Hepatocyte (in vitro differentiated cells): ENCODE measurements at regions not wholly inside any gene's neighbourhood (a gene's known extent, or its start where the extent isn't known, plus 50 kb on each side); places are given as distances from the start of the nearest gene placed in this dataset.
"Not testable (repeated sequence)": the region's sequence is repeated elsewhere in the genome, so short reads cannot be mapped to it uniquely, and the experiment has no call there.

ENCODE experiments used
- DNase-seq: peaks from one replicate; pipeline ENCODE4 v3.0.0-alpha.2; 2016; ENCODE audit warnings: low spot score
- H2AFZ ChIP-seq: fragments of 200-600 bp; sonication (generic); 2 replicates; pipeline ENCODE4 v1.6.0; 2016; ENCODE audit warnings: antibody characterized with exemption, mild to moderate bottlenecking
- H3K27ac ChIP-seq: fragments of 200-600 bp; sonication (generic); 2 replicates; pipeline ENCODE4 v1.5.1; 2016; ENCODE audit warnings: mild to moderate bottlenecking
- H3K27me3 ChIP-seq: fragments of 200-600 bp; sonication (generic); 2 replicates; pipeline ENCODE4 v1.6.1; 2016
- H3K36me3 ChIP-seq: fragments of 200-600 bp; sonication (generic); replicated peaks from 2 replicates; pipeline ENCODE4 v1.5.1; 2016; ENCODE audit warnings: low read depth; ENCODE audit not compliant: insufficient read depth
- H3K4me1 ChIP-seq: fragments of 200-600 bp; sonication (generic); 2 replicates; pipeline ENCODE4 v1.5.1; 2016; ENCODE audit warnings: mild to moderate bottlenecking, moderate library complexity; ENCODE audit not compliant: insufficient read depth
- H3K4me2 ChIP-seq: fragments of 200-600 bp; sonication (generic); 2 replicates; pipeline ENCODE4 v1.6.0; 2016
- H3K4me3 ChIP-seq: fragments of 200-600 bp; sonication (generic); 2 replicates; pipeline ENCODE4 v1.5.1; 2016; ENCODE audit warnings: mild to moderate bottlenecking
- H3K79me2 ChIP-seq: fragments of 200-600 bp; sonication (generic); 2 replicates; pipeline ENCODE4 v1.6.0; 2017; ENCODE audit warnings: mild to moderate bottlenecking
- H3K9me2 ChIP-seq: fragments of 200-600 bp; sonication (generic); replicated peaks from 2 replicates; pipeline ENCODE4 v1.6.0; 2017; ENCODE audit warnings: mild to moderate bottlenecking; ENCODE audit not compliant: insufficient read depth
- H3K9me3 ChIP-seq: fragments of 200-600 bp; sonication (generic); 2 replicates; pipeline ENCODE4 v1.5.1; 2016; ENCODE audit warnings: low read depth, mild to moderate bottlenecking
- H4K20me1 ChIP-seq: fragments of 200-600 bp; sonication (generic); 2 replicates; pipeline ENCODE4 v1.6.0; 2016; ENCODE audit warnings: mild to moderate bottlenecking; ENCODE audit not compliant: insufficient read depth, poor library complexity, severe bottlenecking
- EZH2 ChIP-seq: fragments of 200-600 bp; sonication (generic); IDR thresholded peaks from 2 replicates; pipeline ENCODE4 v1.6.1; 2016; ENCODE audit warnings: antibody characterized with exemption, mild to moderate bottlenecking, borderline replicate concordance
- EZH2phosphoT487 ChIP-seq: fragments of 200-600 bp; sonication (generic); IDR thresholded peaks from one replicate; pipeline ENCODE4 v1.6.1; 2018; ENCODE audit warnings: antibody characterized with exemption, mild to moderate bottlenecking, low read depth, moderate library complexity; ENCODE audit not compliant: unreplicated experiment, severe bottlenecking
- WGBS: methylation state at CpG from one replicate; pipeline ENCODE4 v1.1.6; 2016; ENCODE audit warnings: low lambda C conversion rate; ENCODE audit errors: missing lambda C conversion rate; 5-methylcytosine and 5-hydroxymethylcytosine counted together
- TF ChIP-seq, protein P1 (sequence below): fragments of 200-600 bp; sonication (generic); IDR thresholded peaks from 2 replicates; pipeline ENCODE4 v1.5.1; 2016; ENCODE audit warnings: antibody characterized with exemption, mild to moderate bottlenecking; ENCODE audit not compliant: poor library complexity

DNA sequence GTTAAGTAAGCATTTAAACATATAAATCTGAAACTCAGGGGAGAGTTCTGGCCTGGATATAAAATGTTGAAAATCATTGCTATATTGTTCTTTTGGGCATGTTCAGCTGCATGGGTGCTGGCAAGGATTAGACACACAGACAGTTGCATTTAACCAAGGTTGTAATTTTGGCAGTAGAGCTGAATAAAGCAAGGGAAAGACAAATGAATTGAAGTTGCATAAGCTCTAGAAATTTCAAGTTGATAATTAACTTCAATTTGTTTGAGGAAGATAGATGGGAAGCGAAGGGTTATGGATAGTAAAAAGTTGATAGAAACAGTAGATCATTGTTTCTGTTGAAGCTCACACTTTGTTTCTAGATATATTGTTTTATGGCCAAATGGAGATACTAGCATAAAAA, 97.2 kb upstream of the KCNJ18 start:
- Histone ChIP-seq H3K4me2 (no peak overlapping the region), H3K79me2 (no peaks in the 10 kb centered on the region), H4K20me1 (no peaks in the 10 kb centered on the region), H3K9me2 (no peaks in the 10 kb centered on the region), H3K36me3 (no peaks in the 10 kb centered on the region), H3K4me3 (no peak overlapping the region), H2AFZ (no peak overlapping the region), H3K9me3 (no peaks in the 10 kb centered on the region), H3K4me1 (no peaks in the 10 kb centered on the region), H3K27ac (no peak overlapping the region), H3K27me3 (no peaks in the 10 kb centered on the region)
- 76% methylated on average over 1 of the region's 1 CpG for WGBS
- no peak for DNase-seq
- TF ChIP-seq, protein P1, sequence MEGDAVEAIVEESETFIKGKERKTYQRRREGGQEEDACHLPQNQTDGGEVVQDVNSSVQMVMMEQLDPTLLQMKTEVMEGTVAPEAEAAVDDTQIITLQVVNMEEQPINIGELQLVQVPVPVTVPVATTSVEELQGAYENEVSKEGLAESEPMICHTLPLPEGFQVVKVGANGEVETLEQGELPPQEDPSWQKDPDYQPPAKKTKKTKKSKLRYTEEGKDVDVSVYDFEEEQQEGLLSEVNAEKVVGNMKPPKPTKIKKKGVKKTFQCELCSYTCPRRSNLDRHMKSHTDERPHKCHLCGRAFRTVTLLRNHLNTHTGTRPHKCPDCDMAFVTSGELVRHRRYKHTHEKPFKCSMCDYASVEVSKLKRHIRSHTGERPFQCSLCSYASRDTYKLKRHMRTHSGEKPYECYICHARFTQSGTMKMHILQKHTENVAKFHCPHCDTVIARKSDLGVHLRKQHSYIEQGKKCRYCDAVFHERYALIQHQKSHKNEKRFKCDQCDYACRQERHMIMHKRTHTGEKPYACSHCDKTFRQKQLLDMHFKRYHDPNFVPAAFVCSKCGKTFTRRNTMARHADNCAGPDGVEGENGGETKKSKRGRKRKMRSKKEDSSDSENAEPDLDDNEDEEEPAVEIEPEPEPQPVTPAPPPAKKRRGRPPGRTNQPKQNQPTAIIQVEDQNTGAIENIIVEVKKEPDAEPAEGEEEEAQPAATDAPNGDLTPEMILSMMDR: no peak
- TF ChIP-seq EZH2phosphoT487 (no peak), EZH2 (no peak)

DNA sequence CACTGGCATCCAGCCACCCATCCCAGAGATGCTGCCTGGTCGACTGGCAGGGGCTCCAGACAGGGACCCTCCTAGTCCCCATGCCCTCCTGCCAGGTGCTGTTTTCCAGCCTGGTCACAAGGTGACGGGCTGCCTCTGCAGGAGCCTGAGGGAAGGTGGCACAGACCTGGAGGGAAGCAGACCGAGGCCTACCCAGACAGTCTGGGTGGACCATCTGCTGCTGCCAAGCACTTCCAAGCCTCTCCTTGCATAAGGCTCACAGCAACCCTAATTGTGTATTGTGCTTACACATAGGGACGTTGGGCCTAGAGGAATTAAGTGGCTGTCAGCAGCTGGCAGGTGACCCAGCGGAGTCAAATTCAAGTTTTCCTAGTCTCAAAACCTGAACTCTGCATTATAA, 90.1 kb upstream of the KCNJ18 start:
- no peak overlapping the region for H3K4me2 ChIP-seq
- no peaks in the 10 kb centered on the region for H3K4me1 ChIP-seq
- H3K9me2 ChIP-seq: no peaks in the 10 kb centered on the region
- H4K20me1 ChIP-seq: no peaks in the 10 kb centered on the region
- no peak overlapping the region for H3K4me3 ChIP-seq
- no peaks in the 10 kb centered on the region for H3K36me3 ChIP-seq
- no peaks in the 10 kb centered on the region for H3K9me3 ChIP-seq
- DNase-seq: no peak
- WGBS: 65% methylated on average over 5 of the region's 5 CpGs
- H3K27ac ChIP-seq: no peak overlapping the region
- no peaks in the 10 kb centered on the region for H3K79me2 ChIP-seq
- no peak overlapping the region for H2AFZ ChIP-seq
- TF ChIP-seq EZH2phosphoT487 (no peak), EZH2 (no peak)
- TF ChIP-seq, protein P1: no peak
- no peaks in the 10 kb centered on the region for H3K27me3 ChIP-seq

DNA sequence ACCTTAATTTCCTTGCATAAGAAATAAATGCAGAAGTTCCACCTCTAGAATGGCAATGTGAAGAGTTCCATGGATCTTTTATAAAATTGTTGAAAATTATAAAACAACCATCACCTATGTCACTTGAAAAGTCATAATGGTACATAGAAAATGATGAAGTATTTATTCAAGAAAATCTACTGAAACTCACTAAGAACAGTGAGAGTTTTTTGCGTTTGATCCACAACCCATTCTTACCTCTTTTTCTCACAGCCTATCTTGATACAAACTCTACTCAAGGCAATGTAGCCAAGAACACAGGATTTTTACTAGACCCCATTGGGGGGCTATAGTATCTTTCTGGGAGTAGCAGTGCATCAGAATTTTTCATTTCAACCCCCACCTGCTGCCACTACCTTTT, 89.0 kb upstream of the KCNJ18 start:
- H3K4me1 ChIP-seq, H3K79me2 ChIP-seq, H2AFZ ChIP-seq, DNase-seq, H3K4me2 ChIP-seq, H3K9me2 ChIP-seq, H4K20me1 ChIP-seq, H3K4me3 ChIP-seq, H3K27me3 ChIP-seq, H3K9me3 ChIP-seq, H3K36me3 ChIP-seq, H3K27ac ChIP-seq: not testable (repeated sequence)
- WGBS: 74% methylated on average over 1 of the region's 1 CpG

DNA sequence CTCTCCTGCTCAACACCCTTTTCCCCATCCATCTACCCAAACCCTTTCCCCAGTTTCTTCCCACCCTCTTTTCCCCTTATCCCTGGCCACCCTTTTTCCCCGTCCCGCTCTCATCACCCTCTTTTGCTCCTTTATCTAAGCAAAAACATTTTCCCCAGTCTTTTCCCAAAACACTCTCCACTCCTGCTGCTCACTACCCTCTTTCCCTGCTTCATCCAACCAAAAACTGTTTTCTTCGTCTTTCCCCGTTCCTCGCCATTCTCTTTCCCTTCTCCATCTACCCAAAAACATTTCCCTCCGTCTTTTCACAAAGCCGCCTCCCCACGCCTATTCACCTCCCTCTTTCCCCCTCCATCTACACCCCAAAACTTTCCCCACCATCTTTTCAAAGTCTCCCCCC, 80.9 kb upstream of the KCNJ18 start:
- not testable (repeated sequence) for H4K20me1 ChIP-seq, H3K4me3 ChIP-seq, H3K9me3 ChIP-seq, H3K4me1 ChIP-seq, H2AFZ ChIP-seq, H3K79me2 ChIP-seq, DNase-seq, H3K36me3 ChIP-seq, H3K27ac ChIP-seq, H3K9me2 ChIP-seq, H3K27me3 ChIP-seq, H3K4me2 ChIP-seq
- WGBS: 95% methylated on average over 5 of the region's 8 CpGs

DNA sequence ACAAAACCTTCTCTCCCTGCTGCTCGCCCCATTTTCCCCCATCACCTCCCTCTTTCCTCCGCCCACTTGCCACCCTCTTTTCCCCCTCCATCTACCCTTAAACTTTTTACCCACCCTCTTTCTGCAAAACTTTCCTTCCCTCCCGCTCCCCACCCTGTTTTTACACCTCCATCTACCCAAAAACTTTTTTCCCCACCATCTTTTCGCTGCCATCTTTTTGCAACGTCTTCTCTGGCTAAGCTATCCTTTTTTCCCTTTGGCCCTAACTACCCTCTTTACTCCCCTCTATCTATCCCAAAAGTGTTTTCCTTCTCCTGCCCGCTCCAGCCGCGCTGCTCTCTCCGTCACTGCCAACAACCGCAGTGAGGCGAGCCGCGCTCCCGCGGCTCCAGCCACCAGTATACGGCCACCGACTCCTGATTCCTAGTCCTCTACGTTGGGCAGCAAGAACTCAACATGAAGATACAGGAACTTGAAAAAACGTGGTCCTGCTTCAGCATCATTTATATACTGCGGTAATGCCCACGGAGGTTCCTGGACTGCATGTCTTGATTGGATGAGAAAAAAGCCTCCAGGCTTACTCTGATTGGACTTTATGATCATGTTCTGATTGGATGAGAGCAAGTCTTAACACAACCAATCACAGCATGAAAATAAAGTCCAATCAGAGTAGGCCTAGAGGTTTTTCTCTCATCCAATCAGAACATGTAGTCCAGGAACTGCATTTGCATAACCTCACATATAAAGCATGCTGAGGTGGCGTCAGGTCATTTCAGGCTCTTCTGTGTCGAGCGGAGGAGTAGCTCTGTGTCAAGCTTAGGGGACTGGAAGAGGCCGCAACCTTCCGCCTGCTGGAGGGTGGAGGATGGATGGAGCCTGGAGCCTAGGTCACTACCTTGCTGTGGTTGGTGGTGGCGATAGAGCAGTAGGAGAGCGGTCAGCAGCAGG, 79.9 kb upstream of the KCNJ18 start:
- not testable (repeated sequence) for DNase-seq, H4K20me1 ChIP-seq, H3K4me2 ChIP-seq, H3K36me3 ChIP-seq, H3K9me3 ChIP-seq, H3K9me2 ChIP-seq, H3K79me2 ChIP-seq, H3K4me1 ChIP-seq, H3K27ac ChIP-seq, H3K4me3 ChIP-seq, H2AFZ ChIP-seq, H3K27me3 ChIP-seq
- WGBS: 86% methylated on average over 25 of the region's 28 CpGs
